SK-N-SH (cell line): ENCODE measurements at regions not wholly inside any gene's neighbourhood (a gene's known extent, or its start where the extent isn't known, plus 50 kb on each side); places are given as distances from the start of the nearest gene placed in this dataset.

Experiments used
- CTCF ChIA-PET: fragments of 300-600, 350-600 bp; formaldehyde crosslinking; extraction: SDS; loops from one replicate; lab custom pipeline; 2021; lab: Yijun Ruan, JAX
- POLR2A ChIA-PET: fragments of 350-600 bp; sonication (Branson Sonifier 250); formaldehyde crosslinking; extraction: SDS; loops from one replicate; lab custom pipeline; 2020; ENCODE audit warnings: antibody characterized with exemption, inconsistent platforms; lab: Yijun Ruan, JAX
- DNase-seq: peaks from one replicate; pipeline ENCODE4 v3.0.0; 2012
- H2AFZ ChIP-seq: fragments of 200-600 bp; sonication (generic); 2 replicates; pipeline ENCODE4 v1.8.1; 2016; ENCODE audit warnings: antibody characterized with exemption, mild to moderate bottlenecking, low read depth
- H3F3A ChIP-seq: fragments of 200-600 bp; sonication (generic); replicated peaks from 2 replicates; pipeline ENCODE3; 2016; ENCODE audit warnings: antibody characterized with exemption, mild to moderate bottlenecking; ENCODE audit not compliant: insufficient read depth
- H3K27ac ChIP-seq, 2 experiments: fragments of 200-500 bp in 1 of 2; fragments of 200-600 bp in 1 of 2; sonication (Bioruptor generic) in 1 of 2; sonication (generic), shearing (Covaris generic) in 1 of 2; 2 replicates each; pipeline versions ENCODE4 v1.5.1 to v1.6.1; 2014 to 2016; ENCODE audit warnings: low read depth in 2 of 2, inconsistent platforms in 1 of 2, low read length in 1 of 2, mild to moderate bottlenecking in 1 of 2, mixed read lengths in 1 of 2
- H3K27me3 ChIP-seq: fragments of 200-600 bp; sonication (generic), shearing (Covaris generic); 2 replicates; pipeline ENCODE4 v1.6.1; 2016; ENCODE audit warnings: mixed run types; ENCODE audit not compliant: insufficient read depth
- H3K36me3 ChIP-seq, 2 experiments: fragments of 200-500 bp in 1 of 2; fragments of 200-600 bp in 1 of 2; sonication (Bioruptor generic) in 1 of 2; sonication (generic) in 1 of 2; replicated peaks in 1 of 2; 2 replicates each; pipeline versions ENCODE3 to v1.5.1; 2014 to 2016; ENCODE audit warnings: low read length in 1 of 2, mild to moderate bottlenecking in 1 of 2; ENCODE audit not compliant: insufficient read depth in 2 of 2, control insufficient read depth in 1 of 2
- H3K4me1 ChIP-seq, 2 experiments: fragments of 200-500 bp in 1 of 2; fragments of 200-600 bp in 1 of 2; sonication (Bioruptor generic) in 1 of 2; sonication (generic), shearing (Covaris generic) in 1 of 2; 2 replicates each; pipeline versions ENCODE4 v1.5.1 to v1.6.1; 2014 to 2016; ENCODE audit warnings: low read depth in 1 of 2, low read length in 1 of 2, mixed run types in 1 of 2; ENCODE audit not compliant: insufficient read depth in 2 of 2, control insufficient read depth in 1 of 2
- H3K4me2 ChIP-seq: fragments of 200-600 bp; sonication (generic), shearing (Covaris generic); 2 replicates; pipeline ENCODE4 v1.6.1; 2017; ENCODE audit warnings: mixed run types
- H3K4me3 ChIP-seq, 2 experiments: fragments of 200-500 bp in 1 of 2; fragments of 200-600 bp in 1 of 2; sonication (Bioruptor generic) in 1 of 2; sonication (generic), shearing (Covaris generic) in 1 of 2; 2 replicates each; pipeline versions ENCODE4 v1.5.1 to v1.8.1; 2014 to 2016; ENCODE audit warnings: low read depth in 2 of 2, inconsistent platforms in 1 of 2, low read length in 1 of 2, mild to moderate bottlenecking in 1 of 2, mixed read lengths in 1 of 2, moderate library complexity in 1 of 2
- H3K79me2 ChIP-seq: fragments of 200-600 bp; sonication (generic); 2 replicates; pipeline ENCODE4 v1.8.1; 2017; ENCODE audit warnings: mild to moderate bottlenecking; ENCODE audit not compliant: insufficient read depth
- H3K9ac ChIP-seq: fragments of 200-600 bp; sonication (generic); 2 replicates; pipeline ENCODE4 v1.6.1; 2017; ENCODE audit warnings: mixed run types
- H3K9me2 ChIP-seq: fragments of 200-600 bp; sonication (generic); 2 replicates; pipeline ENCODE4 v1.6.1; 2017; ENCODE audit warnings: mixed run types
- H3K9me3 ChIP-seq: fragments of 200-600 bp; sonication (generic); 2 replicates; pipeline ENCODE4 v1.6.1; 2017; ENCODE audit warnings: mixed run types, mild to moderate bottlenecking, moderate library complexity
- H4K20me1 ChIP-seq: fragments of 200-600 bp; sonication (generic); 2 replicates; pipeline ENCODE4 v1.6.1; 2017; ENCODE audit warnings: mild to moderate bottlenecking, mixed run types; ENCODE audit not compliant: insufficient read depth
- CTCF ChIP-seq: fragments of 200-600 bp; sonication (generic); IDR thresholded peaks from 2 replicates; pipeline ENCODE4 v1.6.1; 2017; ENCODE audit warnings: antibody characterized with exemption, mild to moderate bottlenecking, moderate library complexity
- EP300 ChIP-seq, 2 experiments: IDR thresholded peaks; 2 replicates each; pipeline versions ENCODE4 v1.4.0 to v1.6.1; 2012; ENCODE audit warnings: borderline replicate concordance in 1 of 2, low read depth in 1 of 2, low read length in 1 of 2
- GATA2 ChIP-seq: sonication (generic); formaldehyde crosslinking; IDR thresholded peaks from 2 replicates; pipeline ENCODE4 v1.5.0; 2020; ENCODE audit warnings: mild to moderate bottlenecking, missing genetic modification reagents
- MAX ChIP-seq: IDR thresholded peaks from 2 replicates; pipeline ENCODE4 v1.4.0; 2012; ENCODE audit warnings: low read depth
- MXI1 ChIP-seq: IDR thresholded peaks from 2 replicates; pipeline ENCODE4 v1.6.1; 2012; ENCODE audit warnings: mild to moderate bottlenecking, low read depth, low read length, improper control_type of control experiment
- PBX3 ChIP-seq: IDR thresholded peaks from 2 replicates; pipeline ENCODE4; 2012
- RAD21 ChIP-seq: IDR thresholded peaks from 2 replicates; pipeline ENCODE4 v1.6.1; 2012; ENCODE audit warnings: mild to moderate bottlenecking, low read length
- REST ChIP-seq: IDR thresholded peaks from 2 replicates; pipeline ENCODE4 v1.6.1; 2012; ENCODE audit warnings: mild to moderate bottlenecking, low read depth, low read length, moderate library complexity
- SIN3A ChIP-seq: IDR thresholded peaks from 2 replicates; pipeline ENCODE4 v1.6.1; 2012; ENCODE audit warnings: low read depth, mild to moderate bottlenecking, low read length, moderate library complexity, borderline replicate concordance
- WGBS: methylation state at CpG from one replicate; pipeline ENCODE4 v1.1.6; 2017; ENCODE audit warnings: low lambda C conversion rate; 5-methylcytosine and 5-hydroxymethylcytosine counted together
- TF ChIP-seq, protein P1 (sequence below): IDR thresholded peaks from 2 replicates; pipeline ENCODE4 v1.4.0; 2012; ENCODE audit warnings: low read depth, borderline replicate concordance

GRCh38 chr11:69210310-69211035 lies 54.7 kb downstream of the SMIM38 start:
- no peak overlapping the region for H2AFZ ChIP-seq
- no peaks in the 10 kb centered on the region for H3K27me3 ChIP-seq
- POLR2A ChIA-PET: no interaction called here
- no peak for DNase-seq
- TF ChIP-seq MXI1: no peak
- TF ChIP-seq PBX3: no peak
- TF ChIP-seq, protein P1, sequence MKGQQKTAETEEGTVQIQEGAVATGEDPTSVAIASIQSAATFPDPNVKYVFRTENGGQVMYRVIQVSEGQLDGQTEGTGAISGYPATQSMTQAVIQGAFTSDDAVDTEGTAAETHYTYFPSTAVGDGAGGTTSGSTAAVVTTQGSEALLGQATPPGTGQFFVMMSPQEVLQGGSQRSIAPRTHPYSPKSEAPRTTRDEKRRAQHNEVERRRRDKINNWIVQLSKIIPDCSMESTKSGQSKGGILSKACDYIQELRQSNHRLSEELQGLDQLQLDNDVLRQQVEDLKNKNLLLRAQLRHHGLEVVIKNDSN: no peak
- no peak for TF ChIP-seq GATA2 (CRISPR knock-in tag)
- no peak for TF ChIP-seq CTCF
- TF ChIP-seq SIN3A: no peak
- no peak for TF ChIP-seq REST
- TF ChIP-seq MAX: no peak
- no peak for TF ChIP-seq EP300 (IDR thresholded peaks at IDR 0.05; ENCODE audit: borderline replicate concordance in 1 of 2, low read depth in 1 of 2, low read length in 1 of 2)
- no peak for TF ChIP-seq RAD21
- TF ChIP-seq, all 33 proteins: peak for 0
- H3F3A ChIP-seq: no peaks in the 10 kb centered on the region
- no peaks in the 10 kb centered on the region for H3K9me3 ChIP-seq
- H3K9ac ChIP-seq: no peak overlapping the region
- H3K36me3 ChIP-seq: no peaks in the 10 kb centered on the region
- no peaks in the 10 kb centered on the region for H3K79me2 ChIP-seq
- 45% methylated on average over 6 of the region's 12 CpGs for whole genome bisulfite sequencing
- H3K27ac ChIP-seq: no peak overlapping the region
- peaks cover 0 to 8% of the 10 kb centered on the region in 2 experiments; a peak in 2 of 4 replicates for H3K4me1 ChIP-seq
- CTCF ChIA-PET: interaction anchor here (1.3 to 2.1 kb wide), 5 partner anchors 16 to 433 kb away, joined by 4 to 11 read pairs (median 5); no protein-coding TSS in a partner anchor
- H3K9me2 ChIP-seq: no peaks in the 10 kb centered on the region
- no peak overlapping the region for H3K4me3 ChIP-seq
- H4K20me1 ChIP-seq: no peaks in the 10 kb centered on the region
- H3K4me2 ChIP-seq: no peak overlapping the region
